Vagina (tissue), 2 donors: ENCODE measurements at regions not wholly inside any gene's neighbourhood (a gene's known extent, or its start where the extent isn't known, plus 50 kb on each side); places are given as distances from the start of the nearest gene placed in this dataset.

Source experiments
- CTCF ChIP-seq, 3 experiments: fragments of 450-650 bp in 2 of 3; fragments of 200-600 bp in 1 of 3; sonication (generic) in 1 of 3; IDR thresholded peaks; one replicate each; pipeline ENCODE4 v1.5.1; 2017 to 2019; ENCODE audit warnings: antibody characterized with exemption in 3 of 3, mild to moderate bottlenecking in 2 of 3, moderate library complexity in 2 of 3
- POLR2A ChIP-seq, 2 donors: fragments of 450-650 bp; IDR thresholded peaks; one replicate each; pipeline ENCODE4 v1.6.1; 2017; ENCODE audit warnings: antibody characterized with exemption in 2 of 2, mild to moderate bottlenecking in 2 of 2, moderate library complexity in 2 of 2
- POLR2AphosphoS5 ChIP-seq, 2 donors: sonication (generic); formaldehyde crosslinking; IDR thresholded peaks; one replicate each; pipeline ENCODE4 v1.9.0; 2017; ENCODE audit warnings: antibody characterized with exemption in 2 of 2, mild to moderate bottlenecking in 2 of 2, low read depth in 1 of 2; ENCODE audit not compliant: insufficient read depth in 1 of 2

- TF ChIP-seq CTCF (IDR thresholded peaks at IDR 0.05) (no peak), POLR2A (IDR thresholded peaks at IDR 0.05) (no peak), POLR2AphosphoS5 (IDR thresholded peaks at IDR 0.05; ENCODE audit: insufficient read depth in 1 of 2, low read depth in 1 of 2) (no peak)
Measured at GRCh38 chr1:93740601-93741031, 59.0 kb upstream of the BCAR3 start.
